NCI-H128 (cell line): ENCODE measurements at regions not wholly inside any gene's neighbourhood (a gene's known extent, or its start where the extent isn't known, plus 50 kb on each side); places are given as distances from the start of the nearest gene placed in this dataset.
"Not testable (repeated sequence)": the region's sequence is repeated elsewhere in the genome, so short reads cannot be mapped to it uniquely, and the experiment has no call there.

Source experiments
- DNase-seq: peaks from one replicate; lab custom pipeline; 2025; ENCODE audit not compliant: unreplicated experiment; lab: John Stamatoyannopoulos, UW

- no peak for DNase-seq
These were observed 104.9 kb upstream of the C14orf180 start for GRCh38 chr14:104474495-104475213.

GRCh38 chr14:104475256-104475655 is 104.3 kb upstream of the C14orf180 start:
- DNase-seq, result no peak

GRCh38 chr14:104475802-104476201 is 103.8 kb upstream of the C14orf180 start:
- no peak for DNase-seq

GRCh38 chr14:104476437-104476836 is 103.1 kb upstream of the C14orf180 start:
- no peak for DNase-seq

- DNase-seq, result no peak
These were observed 102.4 kb upstream of the C14orf180 start for GRCh38 chr14:104477117-104477623.

- DNase-seq, result no peak
These were observed 101.7 kb upstream of the C14orf180 start for GRCh38 chr14:104477666-104478380.

- DNase-seq, result no peak
These were observed 100.9 kb upstream of the C14orf180 start for GRCh38 chr14:104478656-104479055.

- DNase-seq, result no peak
These were observed 99.7 kb upstream of the C14orf180 start for GRCh38 chr14:104479901-104480300.

- DNase-seq, result no peak
These were observed 98.2 kb upstream of the C14orf180 start for GRCh38 chr14:104481323-104481722.

- DNase-seq, result not testable (repeated sequence)
These were observed 97.5 kb upstream of the C14orf180 start for GRCh38 chr14:104482017-104482416.

- no peak for DNase-seq
These were observed 93.2 kb upstream of the C14orf180 start for GRCh38 chr14:104486222-104486923.

GRCh38 chr14:104494483-104494882 is 85.1 kb upstream of the C14orf180 start:
- no peak for DNase-seq

- DNase-seq, result no peak
These were observed 83.5 kb upstream of the C14orf180 start for GRCh38 chr14:104496095-104496494.

- no peak for DNase-seq
These were observed 79.5 kb upstream of the C14orf180 start for GRCh38 chr14:104499784-104500760.

- DNase-seq, result no peak
These were observed 77.5 kb upstream of the C14orf180 start for GRCh38 chr14:104502060-104502459.

GRCh38 chr14:104503691-104504090 is 75.9 kb upstream of the C14orf180 start:
- no peak for DNase-seq

- no peak for DNase-seq
These were observed 75.3 kb upstream of the C14orf180 start for GRCh38 chr14:104504172-104504735.

- no peak for DNase-seq
These were observed 74.2 kb upstream of the C14orf180 start for GRCh38 chr14:104505085-104506074.
